Dermis microvascular lymphatic vessel endothelial cell (primary cell): ENCODE measurements at regions not wholly inside any gene's neighbourhood (a gene's known extent, or its start where the extent isn't known, plus 50 kb on each side); places are given as distances from the start of the nearest gene placed in this dataset.
A peak's percentile ranks its signal among the peaks of the same experiment; 100 is the strongest.

Experiments
- DNase-seq, 2 donors: peaks; one replicate each; pipeline versions ENCODE4 v3.0.0 to v3.0.0-alpha.2; 2010; ENCODE audit warnings: low read depth in 2 of 2

DNA sequence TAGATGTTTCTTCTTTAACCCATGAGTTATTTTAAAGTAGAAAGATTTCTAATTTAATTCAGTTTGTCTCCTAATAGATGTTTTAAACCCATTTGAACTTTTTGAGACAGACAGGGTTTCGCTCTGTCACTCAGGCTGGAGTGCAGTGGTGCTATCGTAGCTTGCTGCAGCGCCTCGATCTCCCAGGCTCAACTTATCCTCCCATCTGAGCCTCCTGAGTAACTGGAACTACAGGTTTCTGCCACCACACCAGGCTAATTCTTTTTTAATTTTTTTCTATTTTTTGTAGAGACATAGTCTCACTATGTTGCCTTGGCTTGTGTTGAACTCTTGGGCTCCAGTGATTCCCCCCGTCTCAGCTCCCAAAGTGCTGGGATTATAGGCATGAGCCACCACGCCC, 53.0 kb upstream of the RAB18 start:
- no peak for DNase-seq

DNA sequence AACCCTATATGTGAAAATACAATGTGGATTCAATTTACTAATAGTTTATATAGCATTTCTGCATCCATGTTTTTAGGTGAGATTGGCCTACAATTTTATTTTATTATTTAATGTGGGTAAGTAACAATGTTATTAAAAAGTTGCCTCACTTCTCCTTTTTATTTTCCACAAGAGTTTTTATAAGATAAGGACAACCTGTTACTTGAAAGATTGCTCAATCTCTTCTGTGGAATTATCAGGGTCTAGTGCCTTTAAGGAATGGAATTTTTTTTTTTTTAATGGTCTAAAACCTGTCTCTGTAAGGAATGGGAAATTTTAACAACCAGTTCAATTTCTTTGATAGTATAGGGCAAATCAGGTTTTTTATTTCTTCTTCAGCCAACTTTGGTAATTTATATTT, 53.9 kb upstream of the RAB18 start:
- DNase-seq, result no peak

GRCh38 chr10:27449571-27449970, 54.5 kb upstream of the RAB18 start:
- no peak for DNase-seq

- DNase-seq, result no peak
Observed at GRCh38 chr10:27448921-27449320, 55.2 kb upstream of the RAB18 start.

DNA sequence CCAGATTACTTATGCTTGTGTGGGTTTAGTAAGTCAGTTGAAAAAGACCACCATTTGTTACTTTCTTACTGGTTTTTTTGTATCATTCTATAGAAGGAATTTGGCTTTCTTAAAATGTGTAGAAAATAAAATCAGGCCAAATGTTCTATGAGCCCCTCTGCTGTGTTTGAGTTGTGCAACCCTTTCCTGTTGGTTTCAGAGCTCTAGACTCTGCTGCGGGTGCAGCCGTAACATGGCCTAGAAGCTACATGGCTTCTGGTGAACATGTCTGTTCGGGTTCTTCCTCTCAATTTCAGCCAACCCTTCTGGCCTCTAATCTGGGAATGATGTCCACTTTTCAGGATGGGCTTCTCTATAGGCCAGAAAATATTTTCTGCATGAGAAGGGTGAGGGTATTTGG, 56.6 kb upstream of the RAB18 start:
- no peak for DNase-seq

GRCh38 chr10:27446091-27446918, 57.8 kb upstream of the RAB18 start:
- peak; percentile 17 to 31 for DNase-seq

- no peak for DNase-seq
Observed at GRCh38 chr10:27445070-27445469, 59.0 kb upstream of the RAB18 start.

- no peak for DNase-seq
Observed at GRCh38 chr10:27440478-27440877, 63.6 kb upstream of the RAB18 start.

- DNase-seq, result no peak
Observed at GRCh38 chr10:27440021-27440420, 64.1 kb upstream of the RAB18 start.

DNA sequence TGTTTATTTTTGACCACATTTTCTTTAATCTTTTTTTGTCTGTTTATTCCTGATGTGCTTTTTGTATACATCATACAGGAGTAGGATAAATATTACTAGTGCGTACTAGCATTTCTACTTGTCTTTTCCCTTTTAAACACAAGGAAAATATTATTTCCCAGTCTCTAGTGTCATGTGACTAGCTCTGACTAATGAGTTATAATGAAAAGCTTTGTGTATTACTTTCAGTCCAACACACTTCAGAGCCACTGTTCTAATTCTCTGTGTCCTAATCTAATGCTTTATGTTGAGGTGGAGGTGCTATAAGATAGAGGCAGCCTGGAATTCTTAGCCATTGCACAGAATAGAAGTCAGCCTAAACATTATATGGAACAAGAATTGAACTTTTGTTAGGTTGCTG, 65.0 kb upstream of the RAB18 start:
- DNase-seq, result no peak

GRCh38 chr10:27437775-27438174, 66.3 kb upstream of the RAB18 start:
- DNase-seq, result no peak

DNA sequence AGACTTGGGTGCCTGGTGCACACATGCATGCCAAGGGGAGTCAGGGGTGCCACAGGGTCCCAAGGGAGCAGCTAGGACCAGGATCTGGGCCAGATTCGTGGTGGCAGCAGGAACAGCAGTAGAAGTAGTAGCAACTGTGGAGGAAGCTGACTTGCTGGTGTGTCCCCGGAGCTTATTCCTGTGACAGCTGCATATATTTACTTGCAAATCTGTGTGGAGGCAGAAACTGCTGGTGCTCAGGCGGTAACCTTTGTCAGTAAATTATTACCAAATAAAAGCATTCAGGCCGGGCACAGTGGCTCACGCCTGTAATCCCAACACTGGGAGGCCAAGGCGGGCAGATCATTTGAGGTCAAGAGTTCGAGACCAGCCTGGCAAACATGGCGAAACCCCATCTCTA, 67.4 kb upstream of the RAB18 start:
- DNase-seq, result no peak

GRCh38 chr10:27433976-27434375, 70.1 kb upstream of the RAB18 start:
- DNase-seq, result no peak

DNA sequence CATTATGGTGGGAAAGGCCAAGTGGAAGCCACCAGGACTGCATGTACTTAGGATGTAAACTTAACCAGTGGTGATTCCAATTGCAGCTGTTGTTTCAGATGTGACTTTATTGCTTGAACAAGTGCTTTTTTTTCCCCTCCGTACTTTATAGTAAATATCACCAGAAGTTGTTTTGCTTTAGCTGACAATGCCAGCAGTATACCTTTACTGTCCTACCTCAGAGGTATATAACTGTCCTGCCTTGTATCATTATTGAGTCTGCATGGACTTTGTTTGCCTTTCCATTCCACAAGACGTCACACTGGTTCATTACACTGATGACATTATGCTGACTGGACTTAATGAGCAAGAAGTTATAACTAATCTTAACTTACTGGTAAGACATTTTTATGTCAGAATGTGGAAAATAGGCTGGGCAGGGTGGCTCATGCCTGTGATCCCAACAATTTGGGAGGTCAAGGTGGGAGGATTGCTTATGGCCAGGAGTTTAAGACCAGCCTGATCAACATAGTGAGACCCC, 77.1 kb upstream of the RAB18 start:
- no peak for DNase-seq

DNA sequence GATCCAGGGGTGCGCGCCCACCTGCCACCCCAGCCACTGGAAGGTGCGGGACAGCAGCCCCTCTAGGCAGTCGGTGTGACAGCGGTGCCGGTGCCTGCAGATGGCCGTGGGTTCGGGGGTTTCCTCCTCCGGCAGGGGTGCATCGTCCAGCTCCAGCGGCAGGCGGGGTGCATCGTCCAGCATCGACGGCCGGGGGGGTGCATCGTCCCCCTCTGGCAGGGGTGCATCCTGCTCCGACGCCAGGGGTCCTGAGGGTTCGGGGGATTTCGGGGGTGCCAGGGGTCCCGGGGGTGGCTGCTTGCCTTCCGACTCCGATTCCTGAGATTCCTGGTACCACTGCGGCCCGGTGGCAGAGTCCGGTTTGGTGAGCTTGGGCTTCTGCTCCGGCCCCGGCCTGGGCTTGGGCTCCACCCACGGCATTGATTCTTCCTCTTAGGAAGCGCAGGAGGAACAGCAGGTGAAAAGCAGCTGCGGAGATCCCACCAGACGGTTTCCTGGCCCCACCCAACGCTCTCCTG, 90.2 kb upstream of the RAB18 start:
- no peak for DNase-seq

- DNase-seq, result no peak
Observed at GRCh38 chr10:27413387-27413786, 90.7 kb upstream of the RAB18 start.

- no peak for DNase-seq
Observed at GRCh38 chr10:27410153-27410552, 94.0 kb upstream of the RAB18 start.

- no peak for DNase-seq
Observed at GRCh38 chr10:27407271-27407670, 96.8 kb upstream of the RAB18 start.

DNA sequence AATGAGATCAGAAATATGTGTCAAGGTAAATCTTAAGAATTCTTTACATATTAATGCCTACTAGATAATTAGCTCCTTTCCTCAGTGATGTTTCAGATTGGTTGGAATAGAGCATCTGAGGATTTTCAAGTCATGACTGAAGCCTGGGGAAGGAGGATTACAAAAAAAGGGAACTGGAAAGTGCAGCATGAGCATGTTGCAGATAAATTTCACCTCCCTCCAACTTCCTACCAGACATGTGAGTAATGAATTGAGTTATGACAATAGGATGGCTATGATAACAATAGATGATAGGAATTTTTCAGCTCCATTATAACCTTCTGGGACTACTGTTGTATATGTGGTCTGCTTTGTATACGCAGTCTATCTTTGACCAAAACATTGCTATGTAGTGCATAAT, 104.2 kb upstream of the RAB18 start:
- DNase-seq, result no peak

DNA sequence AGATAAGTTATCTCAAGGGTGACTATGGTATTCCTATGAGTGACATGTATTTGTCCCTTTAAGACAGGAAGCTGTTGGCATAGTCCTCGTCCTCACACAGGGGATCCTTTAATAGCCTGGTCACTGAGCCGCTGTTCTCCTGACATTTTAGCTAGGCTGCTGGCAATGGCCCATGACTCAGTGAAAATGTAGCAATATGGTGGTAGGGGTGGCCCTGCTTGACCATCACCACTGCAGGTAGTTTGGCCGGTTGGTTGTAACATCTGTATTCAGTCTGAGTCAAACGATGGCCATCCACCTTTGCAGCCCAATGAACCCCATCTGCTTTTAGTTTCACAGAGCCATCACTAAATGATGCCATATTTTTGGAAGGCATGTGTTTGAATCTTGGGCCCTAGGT, 110.1 kb upstream of the RAB18 start:
- no peak for DNase-seq

DNA sequence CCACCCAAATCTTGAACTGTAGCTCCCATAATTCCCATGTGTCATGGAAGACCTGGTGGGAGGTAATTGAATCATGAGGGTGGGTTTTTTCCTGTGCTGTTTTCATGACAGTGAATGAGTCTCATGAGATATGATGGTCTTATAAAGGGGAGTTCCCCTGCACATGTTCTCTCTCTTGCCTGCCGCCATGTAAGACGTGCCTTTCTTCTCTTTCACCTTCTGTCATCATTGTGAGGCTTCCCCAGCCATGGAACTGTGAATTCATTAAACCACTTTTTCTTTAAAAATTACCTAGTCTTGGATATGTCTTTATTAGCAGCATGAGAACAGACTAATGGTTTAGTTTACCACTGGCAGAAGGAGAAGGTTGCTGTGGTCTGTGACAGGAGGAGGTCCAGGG, 111.5 kb upstream of the RAB18 start:
- no peak for DNase-seq

DNA sequence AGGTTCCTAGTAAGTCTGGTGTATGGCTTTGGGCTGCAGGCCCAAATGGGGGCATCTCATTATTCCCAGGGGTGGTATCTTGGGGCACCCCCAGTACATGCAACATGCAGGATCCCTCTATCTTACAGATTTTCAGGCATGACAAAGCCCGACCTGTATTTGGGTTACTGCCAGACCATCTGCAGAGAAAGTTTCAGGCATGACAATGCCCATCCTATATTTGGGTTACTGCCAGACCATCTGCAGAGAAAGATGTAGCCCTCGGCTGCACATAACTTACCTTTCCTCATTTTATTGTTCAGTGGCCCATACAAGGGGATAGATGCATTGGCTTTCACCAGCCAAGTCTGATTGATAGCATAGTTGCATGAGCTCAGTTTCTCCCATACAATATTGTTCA, 112.2 kb upstream of the RAB18 start:
- no peak for DNase-seq

DNA sequence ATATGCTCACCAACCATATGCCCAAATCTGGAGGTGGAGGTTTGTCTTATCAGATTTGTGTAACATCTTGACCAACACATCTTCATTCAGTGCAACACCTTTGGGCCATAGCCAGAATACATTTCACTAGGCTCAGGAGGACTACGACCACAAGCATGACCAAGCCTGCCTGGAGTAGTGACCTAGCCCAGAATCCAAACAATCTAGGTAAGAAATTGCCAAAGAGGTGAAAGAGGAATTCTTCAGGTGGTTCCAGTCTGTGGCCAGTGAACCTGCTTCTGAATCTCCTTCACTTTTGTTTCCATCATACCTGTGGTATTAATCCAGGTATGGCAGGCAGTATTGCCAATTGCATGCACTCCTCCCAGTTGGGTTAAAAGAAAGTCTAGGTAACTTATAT, 112.8 kb upstream of the RAB18 start:
- DNase-seq, result no peak
